HG02973 (cell line): ENCODE measurements at regions not wholly inside any gene's neighbourhood (a gene's known extent, or its start where the extent isn't known, plus 50 kb on each side); places are given as distances from the start of the nearest gene placed in this dataset.
"Not testable (repeated sequence)": the region's sequence is repeated elsewhere in the genome, so short reads cannot be mapped to it uniquely, and the experiment has no call there.

Experiments used
- ATAC-seq: cut with Tn5 transposase; IDR thresholded peaks from one replicate; pipeline ENCODE4 v1.9.1; 2021; ENCODE audit warnings: moderate library complexity; ENCODE audit not compliant: unreplicated experiment

- no peak for ATAC-seq
Measured at GRCh38 chr10:3580565-3580964, 204.4 kb downstream of the KLF6 start.

- no peak for ATAC-seq
Measured at GRCh38 chr10:3579845-3580244, 205.2 kb downstream of the KLF6 start.

GRCh38 chr10:3578682-3579081 is 206.3 kb downstream of the KLF6 start:
- no peak for ATAC-seq

- ATAC-seq: no peak
Measured at GRCh38 chr10:3578159-3578558, 206.8 kb downstream of the KLF6 start.

GRCh38 chr10:3574451-3574850 is 210.6 kb downstream of the KLF6 start:
- ATAC-seq: no peak

GRCh38 chr10:3573498-3573897 is 211.5 kb downstream of the KLF6 start:
- no peak for ATAC-seq

- ATAC-seq: no peak
Measured at GRCh38 chr10:3571310-3571825, 213.6 kb downstream of the KLF6 start.

GRCh38 chr10:3570855-3571266 is 214.1 kb downstream of the KLF6 start:
- ATAC-seq: no peak

GRCh38 chr10:3570131-3570729 is 214.8 kb downstream of the KLF6 start:
- ATAC-seq: no peak

GRCh38 chr10:3568983-3569382 is 216.0 kb downstream of the KLF6 start:
- ATAC-seq: no peak

- no peak for ATAC-seq
Measured at GRCh38 chr10:3568392-3568791, 216.6 kb downstream of the KLF6 start.

GRCh38 chr10:3567291-3567963 is 217.6 kb downstream of the KLF6 start:
- ATAC-seq: no peak

GRCh38 chr10:3566627-3567026 is 218.4 kb downstream of the KLF6 start:
- no peak for ATAC-seq

- ATAC-seq: no peak
Measured at GRCh38 chr10:3564346-3565002, 220.5 kb downstream of the KLF6 start.

GRCh38 chr10:3563298-3563697 is 221.7 kb downstream of the KLF6 start:
- ATAC-seq: no peak

- ATAC-seq: not testable (repeated sequence)
Measured at GRCh38 chr10:3560628-3561027, 224.4 kb downstream of the KLF6 start.

GRCh38 chr10:3559527-3559926 is 225.5 kb downstream of the KLF6 start:
- no peak for ATAC-seq

GRCh38 chr10:3559011-3559410 is 226.0 kb downstream of the KLF6 start:
- ATAC-seq: no peak

- ATAC-seq: not testable (repeated sequence)
Measured at GRCh38 chr10:3556191-3557017, 228.6 kb downstream of the KLF6 start.

- ATAC-seq: no peak
Measured at GRCh38 chr10:3554121-3554522, 230.9 kb downstream of the KLF6 start.

- ATAC-seq: no peak
Measured at GRCh38 chr10:3552281-3552680, 232.7 kb downstream of the KLF6 start.
